ENCODE measurements at regions not wholly inside any gene's neighbourhood (a gene's known extent, or its start where the extent isn't known, plus 50 kb on each side); places are given as distances from the start of the nearest gene placed in this dataset.

- no peak for DNase-seq
Observed at GRCh38 chr4:115723621-115724020, 610.2 kb upstream of the NDST4 start.

- peak; percentile 5 for DNase-seq
Observed at GRCh38 chr4:115720611-115721010, 607.2 kb upstream of the NDST4 start.

GRCh38 chr4:115711575-115711974 lies 598.2 kb upstream of the NDST4 start:
- no peak for DNase-seq

GRCh38 chr4:115688961-115689360 lies 575.5 kb upstream of the NDST4 start:
- DNase-seq = no peak

GRCh38 chr4:115687052-115687755 lies 573.8 kb upstream of the NDST4 start:
- no peak for DNase-seq

- no peak for DNase-seq
Observed at GRCh38 chr4:115678425-115678941, 565.1 kb upstream of the NDST4 start.

- DNase-seq = peak; percentile 4
Observed at GRCh38 chr4:115675719-115676118, 562.3 kb upstream of the NDST4 start.

GRCh38 chr4:115674485-115674884 lies 561.1 kb upstream of the NDST4 start:
- DNase-seq = no peak

GRCh38 chr4:115671581-115671980 lies 558.2 kb upstream of the NDST4 start:
- no peak for DNase-seq

GRCh38 chr4:115670930-115671329 lies 557.5 kb upstream of the NDST4 start:
- no peak for DNase-seq

- no peak for DNase-seq
Observed at GRCh38 chr4:115668396-115668795, 555.0 kb upstream of the NDST4 start.

- DNase-seq = no peak
Observed at GRCh38 chr4:115664285-115664684, 550.9 kb upstream of the NDST4 start.

GRCh38 chr4:115660465-115660864 lies 547.0 kb upstream of the NDST4 start:
- DNase-seq = no peak

GRCh38 chr4:115657991-115658650 lies 544.7 kb upstream of the NDST4 start:
- DNase-seq = no peak

GRCh38 chr4:115655626-115656025 lies 542.2 kb upstream of the NDST4 start:
- DNase-seq = no peak

- no peak for DNase-seq
Observed at GRCh38 chr4:115648786-115649185, 535.4 kb upstream of the NDST4 start.

- no peak for DNase-seq
Observed at GRCh38 chr4:115629270-115629669, 515.9 kb upstream of the NDST4 start.

- DNase-seq = no peak
Observed at GRCh38 chr4:115609631-115610030, 496.2 kb upstream of the NDST4 start.

- DNase-seq = no peak
Observed at GRCh38 chr4:115607311-115607710, 493.9 kb upstream of the NDST4 start.

- DNase-seq = no peak
Observed at GRCh38 chr4:115596265-115597001, 483.0 kb upstream of the NDST4 start.

- no peak for DNase-seq
Observed at GRCh38 chr4:115580901-115581300, 467.5 kb upstream of the NDST4 start.

- DNase-seq = no peak
Observed at GRCh38 chr4:115575851-115576250, 462.4 kb upstream of the NDST4 start.

- no peak for DNase-seq
Observed at GRCh38 chr4:115562506-115562905, 449.1 kb upstream of the NDST4 start.

- no peak for DNase-seq
Observed at GRCh38 chr4:115548123-115548522, 434.7 kb upstream of the NDST4 start.

Measured in fibroblast of skin of right biceps (primary cell).